KOPT-K1 (cell line): ENCODE measurements at regions not wholly inside any gene's neighbourhood (a gene's known extent, or its start where the extent isn't known, plus 50 kb on each side); places are given as distances from the start of the nearest gene placed in this dataset.
"Not testable (repeated sequence)": the region's sequence is repeated elsewhere in the genome, so short reads cannot be mapped to it uniquely, and the experiment has no call there.

Source experiments
- H3K27ac ChIP-seq: fragments of 200-600 bp; sonication (generic); 2 replicates; pipeline ENCODE4 v1.5.1; 2016; ENCODE audit warnings: antibody characterized with exemption, mild to moderate bottlenecking, low read depth, low read length; ENCODE audit not compliant: poor library complexity, severe bottlenecking
- H3K36me3 ChIP-seq: fragments of 200-600 bp; sonication (generic); 2 replicates; pipeline ENCODE4 v1.5.1; 2017; ENCODE audit warnings: antibody characterized with exemption, mild to moderate bottlenecking, low read length, moderate library complexity; ENCODE audit not compliant: insufficient read depth
- H3K9me3 ChIP-seq: fragments of 200-600 bp; sonication (generic); 2 replicates; pipeline ENCODE4 v1.5.1; 2017; ENCODE audit warnings: antibody characterized with exemption, low read length, mild to moderate bottlenecking; ENCODE audit not compliant: insufficient read depth, poor library complexity, severe bottlenecking

- no peaks in the 10 kb centered on the region for H3K36me3 ChIP-seq
- no peak overlapping the region for H3K27ac ChIP-seq
- no peaks in the 10 kb centered on the region for H3K9me3 ChIP-seq
Measured at GRCh38 chr4:59695355-59696053, 1504.6 kb upstream of the ADGRL3 start.

GRCh38 chr4:59698041-59698440 is 1502.1 kb upstream of the ADGRL3 start:
- no peaks in the 10 kb centered on the region for H3K9me3 ChIP-seq

GRCh38 chr4:59700651-59701050 is 1499.5 kb upstream of the ADGRL3 start:
- Histone ChIP-seq H3K27ac (no peak overlapping the region), H3K36me3 (no peaks in the 10 kb centered on the region), H3K9me3 (no peaks in the 10 kb centered on the region)

More at GRCh38 chr4:59698041-59698440, 1502.1 kb upstream of the ADGRL3 start:
- Histone ChIP-seq H3K27ac (no peak overlapping the region), H3K36me3 (no peaks in the 10 kb centered on the region)

- Histone ChIP-seq H3K36me3 (no peaks in the 10 kb centered on the region), H3K9me3 (no peaks in the 10 kb centered on the region), H3K27ac (no peak overlapping the region)
Measured at GRCh38 chr4:59704616-59705015, 1495.5 kb upstream of the ADGRL3 start.

GRCh38 chr4:59712470-59712869 is 1487.7 kb upstream of the ADGRL3 start:
- H3K27ac ChIP-seq: no peak overlapping the region
- no peaks in the 10 kb centered on the region for H3K9me3 ChIP-seq
- no peaks in the 10 kb centered on the region for H3K36me3 ChIP-seq

- not testable (repeated sequence) for H3K36me3 ChIP-seq, H3K9me3 ChIP-seq, H3K27ac ChIP-seq
Measured at GRCh38 chr4:59724286-59724685, 1475.8 kb upstream of the ADGRL3 start.

GRCh38 chr4:59727745-59728144 is 1472.4 kb upstream of the ADGRL3 start:
- no peaks in the 10 kb centered on the region for H3K36me3 ChIP-seq
- H3K9me3 ChIP-seq: no peaks in the 10 kb centered on the region
- no peak overlapping the region for H3K27ac ChIP-seq

- H3K9me3 ChIP-seq: no peaks in the 10 kb centered on the region
- H3K36me3 ChIP-seq: no peaks in the 10 kb centered on the region
- no peak overlapping the region for H3K27ac ChIP-seq
Measured at GRCh38 chr4:59728496-59728895, 1471.6 kb upstream of the ADGRL3 start.

GRCh38 chr4:59729321-59729720 is 1470.8 kb upstream of the ADGRL3 start:
- H3K27ac ChIP-seq: no peak overlapping the region
- H3K9me3 ChIP-seq: no peaks in the 10 kb centered on the region
- no peaks in the 10 kb centered on the region for H3K36me3 ChIP-seq

GRCh38 chr4:59748433-59748832 is 1451.7 kb upstream of the ADGRL3 start:
- no peaks in the 10 kb centered on the region for H3K36me3 ChIP-seq
- no peaks in the 10 kb centered on the region for H3K9me3 ChIP-seq
- no peak overlapping the region for H3K27ac ChIP-seq

GRCh38 chr4:59759082-59759825 is 1440.9 kb upstream of the ADGRL3 start:
- Histone ChIP-seq H3K27ac (no peak overlapping the region), H3K9me3 (peaks cover 5% of the 10 kb centered on the region), H3K36me3 (no peaks in the 10 kb centered on the region)

GRCh38 chr4:59762344-59762743 is 1437.8 kb upstream of the ADGRL3 start:
- H3K27ac ChIP-seq: no peak overlapping the region
- H3K9me3 ChIP-seq: peaks cover 5% of the 10 kb centered on the region
- H3K36me3 ChIP-seq: no peaks in the 10 kb centered on the region

GRCh38 chr4:59770601-59771264 is 1429.4 kb upstream of the ADGRL3 start:
- Histone ChIP-seq H3K36me3 (no peaks in the 10 kb centered on the region), H3K9me3 (no peaks in the 10 kb centered on the region), H3K27ac (no peak overlapping the region)

- no peak overlapping the region for H3K27ac ChIP-seq
- H3K9me3 ChIP-seq: no peaks in the 10 kb centered on the region
- H3K36me3 ChIP-seq: no peaks in the 10 kb centered on the region
Measured at GRCh38 chr4:59772641-59773139, 1427.4 kb upstream of the ADGRL3 start.

GRCh38 chr4:59780271-59780670 is 1419.9 kb upstream of the ADGRL3 start:
- H3K27ac ChIP-seq, H3K9me3 ChIP-seq: not testable (repeated sequence)

More at GRCh38 chr4:59780271-59780670, 1419.9 kb upstream of the ADGRL3 start:
- not testable (repeated sequence) for H3K36me3 ChIP-seq
